Renal cortex interstitium (tissue), 11 donors: ENCODE measurements at regions not wholly inside any gene's neighbourhood (a gene's known extent, or its start where the extent isn't known, plus 50 kb on each side); places are given as distances from the start of the nearest gene placed in this dataset.
"Not testable (repeated sequence)": the region's sequence is repeated elsewhere in the genome, so short reads cannot be mapped to it uniquely, and the experiment has no call there.

ENCODE experiments used
- DNase-seq, 11 donors: peaks; one replicate each; pipeline ENCODE4 v3.0.0-alpha.2; 2013; ENCODE audit warnings: low read depth in 9 of 11, low spot score in 4 of 11; ENCODE audit errors: extremely low read depth in 1 of 11

DNA sequence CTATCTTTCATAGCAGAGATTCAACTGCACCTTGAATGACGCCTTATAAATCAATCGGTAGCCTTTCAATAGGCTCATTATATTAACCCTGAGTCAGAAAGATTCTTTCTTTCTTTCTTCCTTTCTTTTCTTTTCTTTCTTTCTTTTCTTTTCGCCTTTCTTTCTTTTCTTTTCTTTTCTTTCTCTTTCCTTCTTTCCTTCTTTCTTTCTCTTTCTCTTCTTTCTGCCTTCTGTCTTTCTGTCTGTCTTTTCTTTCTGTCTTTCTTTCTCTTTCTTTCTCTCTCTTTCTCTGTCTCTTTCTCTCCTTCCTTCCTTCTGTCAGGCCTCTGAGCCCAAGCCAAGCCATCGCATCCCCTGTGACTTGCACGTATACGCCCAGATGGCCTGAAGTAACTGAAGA, 86.0 kb upstream of the CLINT1 start:
- no peak for DNase-seq

DNA sequence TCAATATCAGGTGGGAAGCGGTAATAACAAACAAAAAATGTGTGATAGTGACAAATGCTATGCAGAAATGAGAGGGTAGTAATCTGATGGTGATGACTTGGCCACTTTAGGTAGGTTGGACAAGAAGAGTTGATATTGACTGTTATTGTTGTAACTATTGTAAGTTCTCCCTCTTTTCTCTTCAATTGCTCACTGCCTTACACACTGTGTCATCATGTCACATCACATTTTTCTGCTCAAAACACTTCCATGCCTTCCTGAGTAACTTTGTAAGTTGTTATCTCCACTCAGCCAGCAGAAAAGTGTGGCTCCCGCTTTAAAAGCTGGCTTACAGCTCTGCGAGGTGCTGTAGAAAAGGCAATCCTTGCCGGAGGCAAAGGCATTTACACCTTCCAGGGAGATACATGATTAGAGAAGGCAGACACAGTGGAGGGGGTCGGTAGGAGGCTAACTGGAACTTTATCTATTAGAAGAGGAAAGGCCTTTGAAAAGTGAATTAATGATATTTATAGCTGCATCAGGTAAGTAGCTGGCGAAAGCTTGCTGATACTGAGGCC, 85.2 kb upstream of the CLINT1 start:
- no peak for DNase-seq

DNA sequence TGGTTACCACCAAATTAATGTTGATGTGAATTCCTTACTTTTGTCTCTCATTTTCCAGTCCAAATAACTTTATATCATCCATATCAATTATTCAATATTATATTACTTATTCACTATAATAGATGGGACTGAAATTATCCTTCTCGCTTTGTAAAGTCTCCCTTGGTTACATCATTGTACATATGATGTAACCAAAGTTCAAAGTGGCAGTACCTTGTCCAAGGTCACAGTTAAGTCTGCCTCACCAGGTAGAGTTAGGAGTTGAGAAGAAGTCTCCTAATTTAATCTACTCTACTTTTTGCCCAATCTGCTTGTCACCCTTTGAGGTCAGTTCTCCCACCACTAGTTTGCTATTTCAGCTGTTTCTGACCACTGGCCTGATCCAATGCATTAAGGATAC, 83.7 kb upstream of the CLINT1 start:
- DNase-seq = no peak

DNA sequence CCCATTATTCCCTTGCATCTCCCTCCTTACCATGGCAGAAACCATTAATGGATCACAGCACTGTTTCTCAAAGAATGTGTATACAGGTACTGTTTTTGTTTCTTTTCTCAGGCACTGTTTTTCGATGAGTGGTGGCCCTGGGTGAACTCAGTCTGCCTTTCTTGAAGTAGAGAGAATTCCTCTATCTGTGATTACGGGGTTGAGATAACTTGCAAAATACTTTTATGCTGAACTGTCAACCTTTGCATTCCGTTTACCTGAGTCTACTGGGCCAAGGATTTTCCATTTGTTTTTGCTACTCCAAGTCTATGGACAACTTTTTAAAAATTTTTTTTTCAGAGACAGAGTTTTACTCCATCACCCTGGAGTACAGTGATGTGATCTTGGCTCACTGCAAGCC, 82.7 kb upstream of the CLINT1 start:
- no peak for DNase-seq

DNA sequence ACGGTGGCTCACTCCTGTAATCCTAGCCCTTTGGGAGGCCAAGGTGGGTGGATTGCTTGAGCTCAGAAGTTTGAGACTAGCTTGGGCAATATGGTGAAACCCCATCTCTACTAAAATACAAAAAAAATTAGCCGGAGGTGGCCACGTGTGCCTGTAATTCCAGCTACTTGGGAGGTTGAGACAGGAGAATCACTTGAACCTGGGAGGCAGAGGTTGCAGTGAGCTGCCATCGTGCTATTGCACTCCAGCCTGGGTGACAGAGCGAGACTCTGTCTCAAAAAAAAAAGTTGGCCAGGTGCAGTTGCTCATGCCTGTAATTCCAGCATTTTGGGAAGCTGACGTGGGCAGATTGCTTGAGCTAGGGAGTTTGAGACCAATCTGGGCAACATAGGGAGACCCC, 79.2 kb upstream of the CLINT1 start:
- not testable (repeated sequence) for DNase-seq

DNA sequence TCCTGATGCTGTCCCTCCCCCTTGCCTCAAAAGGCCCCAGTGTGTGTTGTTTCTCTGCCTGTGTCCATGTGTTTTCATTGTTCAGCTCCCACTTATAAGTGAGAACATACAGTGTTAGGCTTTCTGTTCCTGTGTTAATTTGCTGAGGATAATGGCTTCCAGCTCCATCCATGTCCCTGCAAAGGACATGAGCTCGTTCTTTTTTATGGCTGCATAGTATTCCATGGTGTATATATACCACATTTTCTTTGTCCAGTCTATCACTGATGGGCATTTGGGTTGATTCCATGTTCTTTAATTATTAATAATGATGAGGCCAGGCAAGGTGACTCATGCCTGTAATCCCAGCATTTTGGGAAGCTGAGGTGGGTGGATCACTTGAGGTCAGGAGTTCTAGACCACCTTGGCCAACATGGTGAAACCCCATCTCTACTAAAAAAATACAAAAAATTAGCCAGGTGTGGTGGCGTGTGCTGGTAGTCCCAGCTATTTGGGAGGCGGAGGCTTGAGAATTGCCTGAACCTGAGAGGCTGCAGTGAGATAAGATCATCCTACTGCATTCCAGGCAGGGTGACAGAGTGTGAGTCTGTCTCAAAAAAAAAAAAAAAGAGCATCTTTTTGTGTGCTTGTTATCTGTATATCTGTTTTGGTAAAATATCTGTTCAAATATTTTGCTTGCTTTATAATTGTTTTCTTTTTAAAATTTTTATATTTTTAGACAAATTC, 78.0 kb upstream of the CLINT1 start:
- not testable (repeated sequence) for DNase-seq

DNA sequence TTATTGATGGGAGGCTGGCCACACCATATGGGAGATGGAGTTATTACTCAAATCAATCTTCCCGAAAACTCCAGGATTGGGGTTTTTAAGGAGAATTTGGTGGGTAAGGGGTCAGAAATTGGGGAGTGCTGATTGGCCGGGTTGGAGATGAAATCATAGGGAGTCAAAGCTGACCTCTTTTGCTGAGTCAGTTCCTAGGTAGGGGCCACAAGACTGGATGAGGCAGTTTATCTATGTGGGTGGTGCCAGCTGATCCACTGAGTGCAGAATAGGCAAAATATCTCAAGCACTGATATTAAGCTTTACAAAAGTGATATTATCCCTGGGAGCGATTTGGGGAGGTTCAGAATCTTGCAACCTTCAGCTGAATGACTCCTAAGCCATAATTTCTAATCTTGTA, 75.7 kb upstream of the CLINT1 start:
- no peak for DNase-seq

DNA sequence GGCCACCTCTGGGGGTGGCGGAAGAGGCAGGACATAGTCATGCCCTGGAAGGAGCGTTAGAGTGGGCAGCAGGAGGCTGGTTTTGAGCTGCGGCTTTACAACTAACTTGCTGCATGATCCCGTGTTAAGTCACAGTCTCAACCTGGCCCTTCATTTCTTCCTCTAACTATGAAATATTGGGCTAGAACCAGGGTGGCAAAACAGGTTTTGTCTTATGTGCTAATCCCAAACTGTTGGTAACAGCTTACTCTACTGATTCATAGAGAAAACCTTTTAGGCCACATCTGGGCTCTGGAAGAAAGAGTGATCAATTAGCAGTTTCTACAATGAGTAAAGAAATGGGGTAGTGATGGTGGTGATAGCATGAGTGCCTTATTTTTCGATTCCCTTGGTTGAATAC, 74.1 kb upstream of the CLINT1 start:
- DNase-seq = no peak

DNA sequence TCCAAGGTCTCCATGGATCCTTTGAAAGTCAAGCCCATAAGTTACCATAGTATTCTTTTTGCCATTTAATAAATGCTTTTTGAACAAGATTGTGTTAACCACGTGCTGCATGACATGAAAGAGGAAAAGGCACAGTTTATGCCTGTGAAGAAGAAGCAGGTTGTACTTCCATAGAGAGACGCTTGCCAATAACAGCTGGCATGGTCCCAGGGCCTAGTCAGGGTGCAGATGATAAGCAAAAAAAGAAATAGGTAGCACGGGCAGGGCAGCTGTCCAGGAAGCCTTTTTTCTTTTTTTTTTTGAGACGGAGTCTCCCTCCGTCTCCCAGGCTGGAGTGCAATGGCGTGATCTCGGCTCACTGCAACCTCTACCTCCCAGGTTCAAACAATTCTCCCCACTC, 71.8 kb upstream of the CLINT1 start:
- DNase-seq = no peak

DNA sequence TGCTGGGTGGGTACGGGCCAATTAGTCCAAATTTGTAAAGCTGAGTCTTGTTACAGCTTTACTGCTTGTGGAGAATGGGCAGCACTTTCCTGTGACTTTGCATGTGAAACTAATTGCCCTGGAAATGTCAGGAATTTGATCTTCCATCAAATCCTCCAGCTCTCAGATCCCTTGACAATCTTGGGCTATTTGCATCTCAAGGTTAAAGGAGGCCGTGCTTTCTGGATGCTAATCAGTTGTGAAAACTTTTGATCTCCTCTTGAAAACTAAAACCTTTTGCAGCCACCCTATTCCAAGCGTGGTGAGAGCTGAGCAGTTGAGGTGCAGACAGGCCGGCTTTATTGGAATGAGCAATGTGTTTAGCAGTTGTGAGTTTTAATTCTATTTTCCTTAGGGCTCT, 68.0 kb upstream of the CLINT1 start:
- no peak for DNase-seq

DNA sequence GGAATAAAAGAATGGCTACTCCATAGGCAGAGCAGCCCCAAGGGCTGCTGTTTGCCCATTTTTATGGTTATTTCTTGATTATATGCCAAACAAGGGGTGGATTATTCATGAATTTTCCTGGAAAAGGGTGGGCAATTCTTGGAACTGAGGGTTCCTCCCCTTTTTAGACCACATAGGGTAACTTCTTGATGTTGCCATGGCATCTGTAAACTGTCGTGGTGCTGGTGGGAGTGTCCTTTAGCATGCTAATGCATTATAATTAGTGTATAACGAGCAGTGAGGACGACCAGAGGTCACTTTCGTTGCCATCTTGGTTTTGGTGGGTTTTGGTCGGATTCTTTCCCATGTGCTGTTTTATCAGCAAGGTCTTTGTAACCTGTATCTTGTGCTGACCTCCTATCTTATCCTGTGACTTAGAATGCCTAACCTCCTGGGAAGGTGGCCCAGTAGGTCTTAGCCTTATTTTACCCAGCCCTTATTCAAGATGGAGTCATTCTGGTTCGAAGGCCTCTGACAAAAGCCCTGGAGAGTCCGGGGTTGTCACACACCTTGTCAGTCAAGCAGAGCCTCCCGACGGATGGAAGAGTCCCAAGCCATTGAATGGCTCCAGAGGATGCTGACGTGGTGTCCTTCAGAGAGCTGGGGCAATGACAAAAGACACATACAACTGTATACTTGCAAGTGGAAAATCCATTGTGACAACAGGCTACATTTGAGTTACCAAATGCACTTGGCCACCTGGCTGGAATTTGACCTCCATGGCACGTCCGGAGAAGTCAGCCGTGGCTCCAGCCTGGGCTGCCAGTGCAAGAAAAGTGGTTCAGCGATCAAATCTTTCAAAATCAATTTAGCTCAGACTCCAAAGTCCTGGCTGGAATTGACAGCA, 67.1 kb upstream of the CLINT1 start:
- no peak for DNase-seq

DNA sequence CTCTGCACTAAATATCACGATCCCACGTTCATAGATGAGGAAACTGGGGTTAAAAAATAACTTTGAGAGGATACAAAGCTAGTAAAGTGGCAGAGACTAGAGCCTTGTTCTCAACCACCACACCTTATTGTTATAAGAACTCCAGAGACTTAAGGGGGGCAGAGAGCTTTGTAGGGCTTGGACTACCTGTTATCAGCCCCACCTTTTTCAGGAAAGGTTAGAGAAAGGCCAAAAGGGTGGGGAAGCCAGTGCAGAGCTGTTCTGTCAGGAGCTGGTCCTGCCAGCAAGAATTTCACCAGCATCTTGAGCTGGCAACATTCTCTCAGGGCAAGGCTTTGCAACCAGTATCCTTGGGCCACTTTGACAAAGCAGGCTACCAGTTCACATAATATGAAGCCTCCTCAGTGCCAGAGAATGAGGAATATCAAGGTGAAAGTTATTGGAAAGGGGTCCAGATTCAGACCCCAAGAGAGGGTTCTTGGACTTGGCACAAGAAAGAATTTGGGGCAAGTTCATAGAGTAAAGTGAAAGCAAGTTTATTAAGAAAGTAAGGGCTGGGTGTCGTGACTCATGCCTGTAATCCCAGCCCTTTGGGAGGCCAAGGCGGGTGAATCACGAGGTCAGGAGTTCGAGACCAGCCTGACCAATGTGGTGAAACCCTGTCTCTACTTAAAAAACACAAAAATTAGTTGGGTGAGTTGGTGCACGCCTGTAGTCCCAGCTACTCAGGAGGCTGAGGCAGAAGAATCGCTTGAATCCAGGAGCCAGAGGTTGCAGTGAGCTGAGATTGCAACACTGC, 66.2 kb upstream of the CLINT1 start:
- DNase-seq = no peak

DNA sequence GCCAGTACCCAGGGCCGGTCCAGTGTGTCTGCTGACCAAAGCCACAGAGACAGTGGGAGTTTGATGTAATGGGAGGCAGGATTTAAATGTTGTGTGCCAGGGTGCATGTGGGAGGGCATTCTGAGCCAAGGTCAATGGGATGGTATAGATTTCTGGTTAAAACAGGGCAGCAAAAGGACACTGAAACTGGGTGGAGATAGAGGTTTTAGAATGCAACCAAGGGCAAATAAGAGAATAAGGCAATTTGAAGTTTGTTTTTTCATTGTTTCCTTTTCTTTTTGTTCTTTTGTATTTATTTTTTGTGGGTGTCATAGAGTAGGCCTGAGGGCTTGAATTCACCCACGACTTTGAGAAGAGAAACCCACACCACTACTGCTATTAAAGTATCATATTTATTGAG, 65.5 kb upstream of the CLINT1 start:
- DNase-seq = no peak

DNA sequence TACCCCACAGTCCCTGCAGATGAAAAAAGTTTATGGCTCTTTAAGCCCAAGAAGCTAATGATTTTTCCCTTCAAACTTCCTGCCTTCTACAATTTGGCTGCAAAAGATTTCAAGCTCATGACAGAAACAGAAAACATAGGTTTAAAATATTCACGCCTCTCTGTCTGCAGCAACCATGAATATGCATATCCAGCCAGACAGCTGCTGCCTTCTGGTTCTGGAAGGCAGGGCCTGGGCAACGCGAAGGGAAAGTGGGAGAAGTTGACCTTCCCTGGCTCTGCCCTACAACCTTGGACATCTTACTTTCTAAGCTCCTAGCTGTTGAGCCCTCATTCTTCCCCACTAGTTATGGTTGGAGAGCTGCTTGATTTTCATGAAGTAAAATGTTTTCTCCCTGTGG, 64.8 kb upstream of the CLINT1 start:
- no peak for DNase-seq

DNA sequence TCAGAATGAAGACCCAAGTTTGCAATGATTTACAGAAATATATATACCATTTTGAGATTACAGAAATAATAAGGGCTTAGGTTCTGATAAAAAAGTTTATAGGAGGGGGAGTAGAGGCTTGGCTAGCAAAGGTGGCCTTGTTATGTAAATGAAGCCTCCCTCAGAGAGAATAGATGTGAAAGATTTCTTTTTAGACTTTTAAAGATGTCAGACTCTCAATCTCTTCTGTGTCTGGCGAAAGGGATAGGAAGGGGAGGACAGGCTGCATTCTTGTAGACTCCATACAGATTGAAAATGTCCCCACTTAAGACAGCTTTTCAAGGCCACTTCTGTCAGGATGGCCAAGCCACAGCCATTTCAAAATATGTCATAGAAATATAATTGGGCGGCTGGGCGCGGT, 63.1 kb upstream of the CLINT1 start:
- no peak for DNase-seq

DNA sequence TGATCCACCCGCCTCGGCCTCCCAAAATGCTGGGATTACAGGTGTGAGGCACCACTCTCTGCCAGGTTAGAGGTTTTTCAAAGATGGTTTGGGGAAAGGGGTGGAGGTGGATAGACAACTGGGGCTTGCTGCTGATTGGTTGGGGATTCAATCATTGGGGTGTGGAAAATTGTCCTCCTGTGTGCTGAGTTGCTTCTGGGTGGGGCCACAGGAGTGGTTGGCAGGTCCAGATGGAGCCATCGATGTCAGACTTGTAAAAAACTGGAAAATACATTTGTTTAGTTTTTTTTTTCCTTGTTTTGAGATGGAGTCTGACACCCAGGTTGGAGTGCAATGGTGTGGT, 61.9 kb upstream of the CLINT1 start:
- no peak for DNase-seq

DNA sequence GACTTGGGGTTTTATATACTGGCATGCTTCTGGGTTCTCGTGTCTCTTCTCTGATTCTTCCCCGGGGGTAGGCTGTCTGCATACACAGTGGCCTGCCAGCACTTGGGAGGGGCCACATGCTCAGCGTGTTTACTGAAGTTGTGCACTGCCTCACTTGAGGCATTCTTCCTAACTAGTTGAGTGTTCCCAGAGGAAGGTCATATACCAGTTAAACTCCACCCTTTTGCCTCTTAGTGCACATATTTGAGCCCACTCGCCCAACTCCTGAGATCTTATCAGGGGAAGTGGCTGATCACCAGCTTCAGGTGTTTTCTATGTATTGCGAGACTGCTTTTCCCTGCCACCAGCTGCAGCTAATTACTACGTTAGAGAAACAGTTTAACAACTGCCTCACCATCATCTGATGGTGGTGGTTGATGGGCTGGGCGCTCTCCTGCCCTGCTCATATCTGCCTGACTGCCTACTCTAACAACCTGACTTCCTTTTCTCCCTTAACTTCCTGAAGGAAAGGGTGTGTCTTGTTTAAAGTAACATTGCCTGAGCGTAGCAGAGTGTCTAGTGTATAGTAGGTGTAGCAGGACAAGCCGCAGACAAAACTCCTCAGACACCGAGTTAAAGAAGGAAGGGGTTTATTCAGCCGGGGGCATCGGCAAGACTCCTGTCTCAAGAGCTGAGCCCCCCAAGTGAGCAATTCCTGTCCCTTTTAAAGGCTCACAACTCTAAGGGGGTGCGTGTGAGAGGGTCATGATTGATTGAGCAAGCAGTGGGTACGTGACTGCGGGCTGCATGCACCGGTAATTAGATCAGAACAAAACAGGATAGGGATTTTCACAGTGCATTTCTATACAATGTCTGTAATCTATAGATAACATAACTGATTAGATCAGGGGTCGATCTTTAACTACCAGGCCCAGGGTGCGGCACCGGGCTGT, 60.1 kb upstream of the CLINT1 start:
- DNase-seq = no peak

DNA sequence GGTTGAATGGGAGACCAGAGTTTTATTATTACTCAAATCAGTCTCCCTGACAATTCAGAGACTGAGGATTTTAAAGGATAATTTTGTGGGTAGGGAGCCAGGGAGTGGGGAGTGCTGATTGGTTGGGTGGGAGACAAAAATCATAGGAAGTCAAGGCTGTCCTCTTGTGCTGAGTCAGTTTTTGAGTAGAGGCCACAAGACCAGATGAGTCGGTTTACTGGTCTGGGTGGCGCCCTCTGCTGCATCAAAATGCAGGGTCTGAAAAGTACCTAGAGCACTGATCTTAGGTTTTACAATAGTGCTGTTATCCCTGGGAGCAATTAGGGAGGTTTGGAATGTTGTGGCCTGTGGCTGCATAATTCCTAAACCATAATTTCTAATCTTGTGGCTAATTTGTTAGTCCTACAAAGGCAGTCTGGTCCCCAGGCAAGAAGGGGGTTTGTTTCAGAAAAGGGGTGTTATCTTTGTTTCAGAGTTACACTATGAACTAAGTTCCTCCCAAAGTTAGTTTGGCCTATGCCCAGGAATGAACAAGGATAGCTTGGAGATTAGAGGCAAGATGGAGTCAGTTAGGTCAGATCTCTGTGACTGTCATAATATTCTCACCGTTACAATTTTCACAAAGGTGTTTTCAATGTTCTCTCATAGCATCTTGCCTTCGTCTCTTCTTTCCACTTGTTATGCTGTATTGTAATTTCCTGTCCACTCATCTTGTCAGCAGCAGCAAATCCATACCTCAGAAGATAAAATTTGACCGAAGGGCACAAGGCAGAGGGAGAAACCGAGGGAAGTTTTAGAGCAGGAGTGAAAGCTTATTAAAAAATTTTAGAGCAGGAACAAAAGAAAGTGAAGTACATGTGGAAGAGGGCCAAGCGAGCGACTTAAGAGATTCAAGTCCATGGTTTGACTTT, 59.2 kb upstream of the CLINT1 start:
- DNase-seq = no peak
